ENCODE measurements at regions not wholly inside any gene's neighbourhood (a gene's known extent, or its start where the extent isn't known, plus 50 kb on each side); places are given as distances from the start of the nearest gene placed in this dataset.

DNA sequence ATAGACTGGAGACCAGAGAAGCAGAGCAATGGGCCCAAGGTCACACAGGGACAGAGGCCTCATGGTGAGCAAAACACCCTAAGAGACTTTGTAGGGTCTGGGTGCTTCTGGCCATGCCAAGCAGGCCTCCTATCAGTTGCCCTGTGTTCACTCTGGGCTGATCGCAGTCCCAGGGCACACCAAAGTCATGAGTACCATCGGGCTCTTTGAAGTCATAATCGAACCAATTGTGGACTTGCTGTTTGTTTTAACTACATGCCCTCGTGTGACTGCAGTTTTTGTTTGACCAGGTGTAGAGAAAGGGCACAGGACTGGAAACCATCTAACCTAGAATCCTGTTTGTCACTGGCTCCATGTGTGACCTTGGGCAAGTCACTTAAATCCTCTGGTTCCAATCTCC is 172.5 kb upstream of the CPEB2 start:
- ATAC-seq (no peak), DNase-seq (no peak)
- intact Hi-C loops (cut with DNase I): loop anchor here in 2 of 4 donors (5.0 to 10.0 kb wide), 2 partner anchors 85 to 98 kb away; no protein-coding TSS in a partner anchor
- H3K27me3 ChIP-seq (ENCODE audit: control insufficient read depth, insufficient read depth): no peaks in the 10 kb centered on the region
- 90% methylated on average over 4 of the region's 4 CpGs for WGBS
- no peaks in the 10 kb centered on the region for H3K9me3 ChIP-seq (ENCODE audit: control insufficient read depth, low read length)
- no peak overlapping the region for H3K27ac ChIP-seq (ENCODE audit: low read length)
- no peak overlapping the region for H3K4me3 ChIP-seq (ENCODE audit: low read length)
- no peaks in the 10 kb centered on the region for H3K4me1 ChIP-seq (ENCODE audit: control insufficient read depth, insufficient read depth, low read length)

- 51% methylated on average over 1 of the region's 1 CpG for WGBS
- no peaks in the 10 kb centered on the region for H3K27me3 ChIP-seq (ENCODE audit: control insufficient read depth, insufficient read depth)
- H3K4me1 ChIP-seq (ENCODE audit: control insufficient read depth, insufficient read depth, low read length): no peaks in the 10 kb centered on the region
- intact Hi-C loops (cut with DNase I): loop anchor here in 2 of 4 donors (5.0 to 10.0 kb wide), 2 partner anchors 83 to 96 kb away; no protein-coding TSS in a partner anchor
- no peak overlapping the region for H3K4me3 ChIP-seq (ENCODE audit: low read length)
- no peak overlapping the region for H3K27ac ChIP-seq (ENCODE audit: low read length)
- no peaks in the 10 kb centered on the region for H3K9me3 ChIP-seq (ENCODE audit: control insufficient read depth, low read length)
- ATAC-seq (no peak), DNase-seq (no peak)
These were observed 170.9 kb upstream of the CPEB2 start for GRCh38 chr4:14831416-14831815.

GRCh38 chr4:14833053-14833452 is 169.2 kb upstream of the CPEB2 start:
- ATAC-seq: no peak
- no peaks in the 10 kb centered on the region for H3K4me1 ChIP-seq (ENCODE audit: control insufficient read depth, insufficient read depth, low read length)
- no peak for DNase-seq
- WGBS: 80% methylated on average over 5 of the region's 5 CpGs
- intact Hi-C loops (cut with DNase I): loop anchor here in 2 of 4 donors (5.0 to 10.0 kb wide), 2 partner anchors 82 to 94 kb away; no protein-coding TSS in a partner anchor
- H3K9me3 ChIP-seq (ENCODE audit: control insufficient read depth, low read length): no peaks in the 10 kb centered on the region
- no peaks in the 10 kb centered on the region for H3K27me3 ChIP-seq (ENCODE audit: control insufficient read depth, insufficient read depth)
- no peak overlapping the region for H3K27ac ChIP-seq (ENCODE audit: low read length)
- H3K4me3 ChIP-seq (ENCODE audit: low read length): no peak overlapping the region

- H3K4me1 ChIP-seq (ENCODE audit: control insufficient read depth, insufficient read depth, low read length): no peaks in the 10 kb centered on the region
- no peak for DNase-seq
- no peak for ATAC-seq
- no peak overlapping the region for H3K27ac ChIP-seq (ENCODE audit: low read length)
- intact Hi-C loops (cut with DNase I): loop anchor here in 2 of 4 donors (5.0 to 10.0 kb wide), 2 partner anchors 80 to 93 kb away; no protein-coding TSS in a partner anchor
- H3K27me3 ChIP-seq (ENCODE audit: control insufficient read depth, insufficient read depth): no peaks in the 10 kb centered on the region
- H3K9me3 ChIP-seq (ENCODE audit: control insufficient read depth, low read length): no peaks in the 10 kb centered on the region
- WGBS: 59% methylated on average over 1 of the region's 1 CpG
- no peak overlapping the region for H3K4me3 ChIP-seq (ENCODE audit: low read length)
These were observed 167.9 kb upstream of the CPEB2 start for GRCh38 chr4:14834382-14834781.

GRCh38 chr4:14835288-14835687 is 167.0 kb upstream of the CPEB2 start:
- DNase-seq: no peak
- H3K27me3 ChIP-seq (ENCODE audit: control insufficient read depth, insufficient read depth): no peaks in the 10 kb centered on the region
- intact Hi-C loops (cut with DNase I): loop anchor here in 2 of 4 donors (5.0 to 10.0 kb wide), 2 partner anchors 77 to 80 kb away; no protein-coding TSS in a partner anchor
- H3K9me3 ChIP-seq (ENCODE audit: control insufficient read depth, low read length): no peaks in the 10 kb centered on the region
- H3K4me1 ChIP-seq (ENCODE audit: control insufficient read depth, insufficient read depth, low read length): no peaks in the 10 kb centered on the region
- H3K4me3 ChIP-seq (ENCODE audit: low read length): no peak overlapping the region
- peak in 1 of 2 donors; percentile 11 for ATAC-seq
- 37% methylated on average over 1 of the region's 1 CpG for WGBS
- no peak overlapping the region for H3K27ac ChIP-seq (ENCODE audit: low read length)

- H3K9me3 ChIP-seq (ENCODE audit: control insufficient read depth, low read length): no peaks in the 10 kb centered on the region
- H3K4me3 ChIP-seq (ENCODE audit: low read length): no peak overlapping the region
- intact Hi-C loops (cut with DNase I): loop anchor here in 2 of 4 donors (5.0 to 10.0 kb wide), 2 partner anchors 76 to 79 kb away; no protein-coding TSS in a partner anchor
- no peaks in the 10 kb centered on the region for H3K4me1 ChIP-seq (ENCODE audit: control insufficient read depth, insufficient read depth, low read length)
- no peak overlapping the region for H3K27ac ChIP-seq (ENCODE audit: low read length)
- ATAC-seq (peak in 1 of 2 donors; percentile 62), DNase-seq (no peak)
- H3K27me3 ChIP-seq (ENCODE audit: control insufficient read depth, insufficient read depth): no peaks in the 10 kb centered on the region
- 86% methylated on average over 3 of the region's 3 CpGs for WGBS
These were observed 166.4 kb upstream of the CPEB2 start for GRCh38 chr4:14835708-14836425.

GRCh38 chr4:14837860-14838259 is 164.4 kb upstream of the CPEB2 start:
- Histone ChIP-seq H3K27ac (ENCODE audit: low read length) (no peak overlapping the region), H3K4me1 (ENCODE audit: control insufficient read depth, insufficient read depth, low read length) (peaks cover 2% of the 10 kb centered on the region), H3K27me3 (ENCODE audit: control insufficient read depth, insufficient read depth) (no peaks in the 10 kb centered on the region), H3K4me3 (ENCODE audit: low read length) (no peak overlapping the region), H3K9me3 (ENCODE audit: control insufficient read depth, low read length) (no peaks in the 10 kb centered on the region)
- WGBS: 74% methylated on average over 4 of the region's 4 CpGs
- DNase-seq: no peak
- ATAC-seq: no peak
- intact Hi-C loops (cut with DNase I): loop anchor here in 2 of 4 donors (5.0 to 10.0 kb wide), 2 partner anchors 74 to 77 kb away; no protein-coding TSS in a partner anchor

GRCh38 chr4:14841801-14842768 is 160.2 kb upstream of the CPEB2 start:
- Histone ChIP-seq H3K9me3 (ENCODE audit: control insufficient read depth, low read length) (no peaks in the 10 kb centered on the region), H3K4me3 (ENCODE audit: low read length) (no peak overlapping the region), H3K27ac (ENCODE audit: low read length) (peak overlapping the region; percentile 55), H3K27me3 (ENCODE audit: control insufficient read depth, insufficient read depth) (no peaks in the 10 kb centered on the region), H3K4me1 (ENCODE audit: control insufficient read depth, insufficient read depth, low read length) (peaks cover 2% of the 10 kb centered on the region)
- ATAC-seq: peak; percentile 84 to 94
- DNase-seq: peak; percentile 50 to 63 (median 50)
- WGBS: 37% methylated on average over 6 of the region's 6 CpGs
- intact Hi-C loops (cut with DNase I): loop anchor here in 1 of 4 donors (10.0 kb wide), 1 partner anchor 73 kb away; no protein-coding TSS in a partner anchor

DNA sequence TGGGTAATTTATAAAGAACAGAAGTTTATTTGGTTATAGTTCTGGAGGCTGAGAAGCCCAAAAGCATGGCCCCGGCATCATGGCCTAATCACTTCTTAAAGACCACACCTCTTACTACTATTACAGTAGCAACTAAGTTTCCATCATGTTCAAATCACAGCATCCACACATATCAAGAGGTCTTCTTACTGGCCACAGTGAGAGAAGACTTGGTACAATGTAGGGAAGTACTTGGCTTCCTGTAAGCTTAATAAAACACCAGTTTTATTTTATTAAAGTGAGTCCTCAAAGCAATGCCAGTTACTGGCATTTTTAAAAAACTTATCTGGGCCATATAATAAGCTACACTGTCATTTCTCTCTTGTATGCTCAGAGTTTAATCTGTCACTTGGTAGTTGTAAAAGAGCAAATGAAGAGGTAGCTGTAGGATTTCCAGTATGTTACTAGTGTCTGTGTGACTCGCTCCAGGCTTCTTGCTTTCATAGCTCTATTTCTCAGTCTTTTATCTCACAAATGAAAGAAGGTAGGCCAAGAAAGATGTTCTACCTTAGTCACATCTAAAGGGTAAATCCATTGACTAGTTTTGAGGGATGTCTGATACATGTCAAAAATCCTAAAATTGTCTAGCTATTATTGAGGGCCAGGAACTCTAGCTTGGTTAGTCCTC is 159.2 kb upstream of the CPEB2 start:
- intact Hi-C loops (cut with DNase I): loop anchor here in 1 of 4 donors (10.0 kb wide), 1 partner anchor 72 kb away; no protein-coding TSS in a partner anchor
- H3K4me3 ChIP-seq (ENCODE audit: low read length): no peak overlapping the region
- WGBS: 91% methylated on average over 2 of the region's 2 CpGs
- no peaks in the 10 kb centered on the region for H3K9me3 ChIP-seq (ENCODE audit: control insufficient read depth, low read length)
- no peak for ATAC-seq
- no peaks in the 10 kb centered on the region for H3K27me3 ChIP-seq (ENCODE audit: control insufficient read depth, insufficient read depth)
- DNase-seq: no peak
- no peak overlapping the region for H3K27ac ChIP-seq (ENCODE audit: low read length)
- peaks cover 2% of the 10 kb centered on the region for H3K4me1 ChIP-seq (ENCODE audit: control insufficient read depth, insufficient read depth, low read length)

DNA sequence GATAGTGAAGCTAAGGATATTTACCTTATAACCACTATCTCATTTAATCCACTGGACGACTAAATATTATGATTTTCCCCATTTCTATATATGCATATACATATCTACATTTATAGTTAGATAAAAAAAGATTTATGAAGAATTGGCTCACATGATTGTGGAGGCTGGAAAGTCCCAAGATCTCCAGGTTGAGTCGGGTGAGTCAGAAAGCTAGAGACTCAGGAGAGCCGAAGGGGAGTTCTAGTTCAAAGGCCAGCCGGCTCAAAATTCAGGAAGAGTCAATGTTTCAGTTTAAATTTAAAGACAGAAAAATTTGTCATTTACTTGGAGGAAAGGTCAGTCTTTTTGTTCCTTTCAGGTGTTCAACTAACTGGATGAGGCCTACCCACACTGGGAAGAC is 158.2 kb upstream of the CPEB2 start:
- Histone ChIP-seq H3K27me3 (ENCODE audit: control insufficient read depth, insufficient read depth) (no peaks in the 10 kb centered on the region), H3K9me3 (ENCODE audit: control insufficient read depth, low read length) (no peaks in the 10 kb centered on the region), H3K4me3 (ENCODE audit: low read length) (no peak overlapping the region), H3K27ac (ENCODE audit: low read length) (no peak overlapping the region), H3K4me1 (ENCODE audit: control insufficient read depth, insufficient read depth, low read length) (peaks cover 2% of the 10 kb centered on the region)
- 82% methylated on average over 4 of the region's 4 CpGs for WGBS
- ATAC-seq (no peak), DNase-seq (no peak)
- intact Hi-C loops (cut with DNase I): loop anchor here in 1 of 4 donors (10.0 kb wide), 1 partner anchor 71 kb away; no protein-coding TSS in a partner anchor

All from right cardiac atrium (tissue), 5 donors.